ENCODE measurements at regions not wholly inside any gene's neighbourhood (a gene's known extent, or its start where the extent isn't known, plus 50 kb on each side); places are given as distances from the start of the nearest gene placed in this dataset.
"Not testable (repeated sequence)": the region's sequence is repeated elsewhere in the genome, so short reads cannot be mapped to it uniquely, and the experiment has no call there.

GRCh38 chr3:152593242-152593641 is 241.7 kb upstream of the P2RY1 start:
- Histone ChIP-seq H2AK5ac (ENCODE audit: low read length, severe bottlenecking) (no peak overlapping the region), H3K4me1 (ENCODE audit: control insufficient read depth, insufficient read depth, low read depth, low read length) (no peaks in the 10 kb centered on the region), H2BK5ac (ENCODE audit: low read depth, low read length, poor library complexity, severe bottlenecking) (no peak overlapping the region), H3K4me2 (ENCODE audit: low read length, poor library complexity, severe bottlenecking) (no peak overlapping the region), H3K27ac (ENCODE audit: low read length, poor library complexity, severe bottlenecking) (no peak overlapping the region), H2BK15ac (ENCODE audit: low read depth, poor library complexity, severe bottlenecking) (no peak overlapping the region), H3K4me3 (ENCODE audit: insufficient read depth in 1 of 2, low read depth in 1 of 2, low read length in 2 of 2) (no peak overlapping the region), H3K18ac (ENCODE audit: low read depth in 1 of 2, low read length in 2 of 2) (no peak overlapping the region), H3K27me3 (ENCODE audit: control insufficient read depth in 1 of 2, insufficient read depth in 1 of 2, low read length in 2 of 2) (no peaks in the 10 kb centered on the region), H3K36me3 (ENCODE audit: control insufficient read depth in 1 of 2, insufficient read depth in 2 of 2, low read depth in 1 of 2, low read length in 2 of 2) (no peaks in the 10 kb centered on the region), H2BK12ac (ENCODE audit: low read length in 2 of 2) (no peak overlapping the region), H3K9ac (ENCODE audit: low read length) (no peak overlapping the region), H3K14ac (ENCODE audit: low read length in 2 of 2) (no peak overlapping the region), H3K23ac (ENCODE audit: low read length in 2 of 2) (no peak overlapping the region), H4K91ac (ENCODE audit: low read length) (no peak overlapping the region), H3K79me1 (replicated peaks; ENCODE audit: low read length, poor library complexity, severe bottlenecking) (no peaks in the 10 kb centered on the region), H2BK120ac (ENCODE audit: low read depth, low read length) (no peak overlapping the region), H2AFZ (ENCODE audit: low read depth, low read length) (no peak overlapping the region), H3K4ac (ENCODE audit: low read depth in 1 of 2, low read length in 2 of 2) (peak overlapping the region in 1 of 2 experiments; percentile 61), H3K9me3 (ENCODE audit: control insufficient read depth, low read length) (no peaks in the 10 kb centered on the region), H4K8ac (ENCODE audit: low read length) (no peak overlapping the region)
- no peak for DNase-seq

GRCh38 chr3:152595975-152596821 is 238.7 kb upstream of the P2RY1 start:
- Histone ChIP-seq H3K9ac (ENCODE audit: low read length) (peak overlapping the region; percentile 83), H3K4me1 (ENCODE audit: control insufficient read depth, insufficient read depth, low read depth, low read length) (no peaks in the 10 kb centered on the region), H3K4me2 (ENCODE audit: low read length, poor library complexity, severe bottlenecking) (peak overlapping the region; percentile 8), H3K4ac (ENCODE audit: low read depth in 1 of 2, low read length in 2 of 2) (no peak overlapping the region), H2BK15ac (ENCODE audit: low read depth, poor library complexity, severe bottlenecking) (no peak overlapping the region), H3K23ac (ENCODE audit: low read length in 2 of 2) (no peak overlapping the region), H3K27ac (ENCODE audit: low read length, poor library complexity, severe bottlenecking) (peak overlapping the region; percentile 81), H3K27me3 (ENCODE audit: control insufficient read depth in 1 of 2, insufficient read depth in 1 of 2, low read length in 2 of 2) (no peaks in the 10 kb centered on the region), H4K8ac (ENCODE audit: low read length) (no peak overlapping the region), H2AFZ (ENCODE audit: low read depth, low read length) (no peak overlapping the region), H2AK5ac (ENCODE audit: low read length, severe bottlenecking) (no peak overlapping the region), H3K4me3 (ENCODE audit: insufficient read depth in 1 of 2, low read depth in 1 of 2, low read length in 2 of 2) (peak overlapping the region in 1 of 2 experiments; percentile 61), H2BK12ac (ENCODE audit: low read length in 2 of 2) (no peak overlapping the region), H2BK120ac (ENCODE audit: low read depth, low read length) (peak overlapping the region; percentile 85), H3K36me3 (ENCODE audit: control insufficient read depth in 1 of 2, insufficient read depth in 2 of 2, low read depth in 1 of 2, low read length in 2 of 2) (no peaks in the 10 kb centered on the region), H3K14ac (ENCODE audit: low read length in 2 of 2) (no peak overlapping the region), H4K91ac (ENCODE audit: low read length) (no peak overlapping the region), H3K79me1 (replicated peaks; ENCODE audit: low read length, poor library complexity, severe bottlenecking) (no peaks in the 10 kb centered on the region), H2BK5ac (ENCODE audit: low read depth, low read length, poor library complexity, severe bottlenecking) (no peak overlapping the region), H3K18ac (ENCODE audit: low read depth in 1 of 2, low read length in 2 of 2) (peak overlapping the region in 1 of 2 experiments; percentile 89), H3K9me3 (ENCODE audit: control insufficient read depth, low read length) (no peaks in the 10 kb centered on the region)
- DNase-seq, result peak; percentile 77
- 22% methylated on average over 3 of the region's 4 CpGs for WGBS

- Histone ChIP-seq H2BK120ac (ENCODE audit: low read depth, low read length) (peak overlapping the region; percentile 85), H3K18ac (ENCODE audit: low read depth in 1 of 2, low read length in 2 of 2) (peak overlapping the region; percentile 52 to 89), H2BK12ac (ENCODE audit: low read length in 2 of 2) (peak overlapping the region; percentile 66 to 86), H3K4me3 (ENCODE audit: insufficient read depth in 1 of 2, low read depth in 1 of 2, low read length in 2 of 2) (peak overlapping the region in 1 of 2 experiments; percentile 61), H3K27ac (ENCODE audit: low read length, poor library complexity, severe bottlenecking) (peak overlapping the region; percentile 81), H3K4ac (ENCODE audit: low read depth in 1 of 2, low read length in 2 of 2) (peak overlapping the region in 1 of 2 experiments; percentile 47), H4K8ac (ENCODE audit: low read length) (peak overlapping the region; percentile 72), H4K91ac (ENCODE audit: low read length) (peak overlapping the region; percentile 75), H3K9ac (ENCODE audit: low read length) (peak overlapping the region; percentile 83)
- H3K79me1 ChIP-seq (replicated peaks; ENCODE audit: low read length, poor library complexity, severe bottlenecking); H3K4me1 ChIP-seq (ENCODE audit: control insufficient read depth, insufficient read depth, low read depth, low read length); H2BK5ac ChIP-seq (ENCODE audit: low read depth, low read length, poor library complexity, severe bottlenecking); H3K4me2 ChIP-seq (ENCODE audit: low read length, poor library complexity, severe bottlenecking); H3K14ac ChIP-seq (ENCODE audit: low read length in 2 of 2); H3K23ac ChIP-seq (ENCODE audit: low read length in 2 of 2); H3K36me3 ChIP-seq (ENCODE audit: control insufficient read depth in 1 of 2, insufficient read depth in 2 of 2, low read depth in 1 of 2, low read length in 2 of 2); H2AFZ ChIP-seq (ENCODE audit: low read depth, low read length); H2BK15ac ChIP-seq (ENCODE audit: low read depth, poor library complexity, severe bottlenecking); DNase-seq; H2AK5ac ChIP-seq (ENCODE audit: low read length, severe bottlenecking); H3K9me3 ChIP-seq (ENCODE audit: control insufficient read depth, low read length); H3K27me3 ChIP-seq (ENCODE audit: control insufficient read depth in 1 of 2, insufficient read depth in 1 of 2, low read length in 2 of 2): not testable (repeated sequence)
- 92% methylated on average over 1 of the region's 1 CpG for WGBS
Observed at GRCh38 chr3:152596832-152597231, 238.1 kb upstream of the P2RY1 start.

- Histone ChIP-seq H3K27me3 (ENCODE audit: control insufficient read depth in 1 of 2, insufficient read depth in 1 of 2, low read length in 2 of 2) (no peaks in the 10 kb centered on the region), H2BK120ac (ENCODE audit: low read depth, low read length) (no peak overlapping the region), H3K14ac (ENCODE audit: low read length in 2 of 2) (no peak overlapping the region), H3K4me2 (ENCODE audit: low read length, poor library complexity, severe bottlenecking) (no peak overlapping the region), H2AK5ac (ENCODE audit: low read length, severe bottlenecking) (no peak overlapping the region), H3K4ac (ENCODE audit: low read depth in 1 of 2, low read length in 2 of 2) (no peak overlapping the region), H3K18ac (ENCODE audit: low read depth in 1 of 2, low read length in 2 of 2) (peak overlapping the region in 1 of 2 experiments; percentile 24), H2BK12ac (ENCODE audit: low read length in 2 of 2) (no peak overlapping the region), H3K9ac (ENCODE audit: low read length) (no peak overlapping the region), H3K27ac (ENCODE audit: low read length, poor library complexity, severe bottlenecking) (no peak overlapping the region), H4K8ac (ENCODE audit: low read length) (no peak overlapping the region), H3K4me3 (ENCODE audit: insufficient read depth in 1 of 2, low read depth in 1 of 2, low read length in 2 of 2) (no peak overlapping the region), H3K36me3 (ENCODE audit: control insufficient read depth in 1 of 2, insufficient read depth in 2 of 2, low read depth in 1 of 2, low read length in 2 of 2) (no peaks in the 10 kb centered on the region), H4K91ac (ENCODE audit: low read length) (no peak overlapping the region), H3K9me3 (ENCODE audit: control insufficient read depth, low read length) (no peaks in the 10 kb centered on the region), H2AFZ (ENCODE audit: low read depth, low read length) (no peak overlapping the region), H3K23ac (ENCODE audit: low read length in 2 of 2) (no peak overlapping the region), H3K79me1 (replicated peaks; ENCODE audit: low read length, poor library complexity, severe bottlenecking) (no peaks in the 10 kb centered on the region), H2BK15ac (ENCODE audit: low read depth, poor library complexity, severe bottlenecking) (no peak overlapping the region), H2BK5ac (ENCODE audit: low read depth, low read length, poor library complexity, severe bottlenecking) (no peak overlapping the region), H3K4me1 (ENCODE audit: control insufficient read depth, insufficient read depth, low read depth, low read length) (no peaks in the 10 kb centered on the region)
- no peak for DNase-seq
- 93% methylated on average over 7 of the region's 7 CpGs for WGBS
Observed at GRCh38 chr3:152606146-152606545, 228.8 kb upstream of the P2RY1 start.
